ENCODE measurements at regions not wholly inside any gene's neighbourhood (a gene's known extent, or its start where the extent isn't known, plus 50 kb on each side); places are given as distances from the start of the nearest gene placed in this dataset.

DNA sequence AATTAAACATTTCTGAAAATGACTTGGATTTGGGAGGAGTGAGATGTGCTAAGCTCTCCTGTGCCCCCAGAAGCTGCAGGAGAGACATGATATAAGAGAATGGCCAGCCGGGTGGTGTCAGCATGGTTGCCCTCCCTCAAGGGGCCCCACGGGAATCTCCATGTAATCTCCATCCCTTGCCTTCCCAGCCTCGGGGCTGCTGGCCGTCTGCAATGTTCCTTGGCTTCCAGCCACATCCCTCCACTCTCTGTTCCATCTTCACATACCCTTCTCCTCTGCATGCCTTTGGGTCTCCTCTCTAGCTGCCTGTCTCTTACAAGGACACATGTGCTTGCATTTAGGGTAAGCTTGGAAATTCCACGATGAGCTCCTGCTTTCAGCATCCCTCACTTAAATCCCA lies 172.0 kb downstream of the TSHZ3 start:
- ChIA-PET CTCF (ENCODE audit: unreplicated experiment) (no interaction called here), POLR2A (no interaction called here)
- Histone ChIP-seq H3K4me1 (ENCODE audit: insufficient read depth, low read length, poor library complexity, severe bottlenecking) (no peaks in the 10 kb centered on the region), H3K4me2 (ENCODE audit: low read length) (no peak overlapping the region), H2AFZ (ENCODE audit: low read length) (no peak overlapping the region), H3K9me2 (ENCODE audit: insufficient read depth, low read length) (no peaks in the 10 kb centered on the region), H3K4me3 (ENCODE audit: low read depth, low read length, poor library complexity, severe bottlenecking) (no peak overlapping the region), H3K79me2 (ENCODE audit: insufficient read depth, low read depth, low read length) (no peaks in the 10 kb centered on the region), H3K36me3 (ENCODE audit: insufficient read depth, low read length) (no peaks in the 10 kb centered on the region), H4K20me1 (ENCODE audit: insufficient read depth, low read length) (no peaks in the 10 kb centered on the region), H3K27ac (ENCODE audit: low read depth, low read length, poor library complexity, severe bottlenecking) (no peak overlapping the region), H3K9me3 (ENCODE audit: low read length) (no peaks in the 10 kb centered on the region)
- no peak for DNase-seq (ENCODE audit: low spot score)
- no TSS peak for BruUV-seq (replicated peaks)
- intact Hi-C loops (cut with micrococcal nuclease; ENCODE audit: unreplicated experiment) = no loop called here
- TF ChIP-seq CTCF (conservative IDR thresholded peaks at IDR 0.05; ENCODE audit: low read length) (no peak), EZH2phosphoT487 (IDR thresholded peaks at IDR 0.05; ENCODE audit: borderline replicate concordance, low read depth, low read length) (no peak)

DNA sequence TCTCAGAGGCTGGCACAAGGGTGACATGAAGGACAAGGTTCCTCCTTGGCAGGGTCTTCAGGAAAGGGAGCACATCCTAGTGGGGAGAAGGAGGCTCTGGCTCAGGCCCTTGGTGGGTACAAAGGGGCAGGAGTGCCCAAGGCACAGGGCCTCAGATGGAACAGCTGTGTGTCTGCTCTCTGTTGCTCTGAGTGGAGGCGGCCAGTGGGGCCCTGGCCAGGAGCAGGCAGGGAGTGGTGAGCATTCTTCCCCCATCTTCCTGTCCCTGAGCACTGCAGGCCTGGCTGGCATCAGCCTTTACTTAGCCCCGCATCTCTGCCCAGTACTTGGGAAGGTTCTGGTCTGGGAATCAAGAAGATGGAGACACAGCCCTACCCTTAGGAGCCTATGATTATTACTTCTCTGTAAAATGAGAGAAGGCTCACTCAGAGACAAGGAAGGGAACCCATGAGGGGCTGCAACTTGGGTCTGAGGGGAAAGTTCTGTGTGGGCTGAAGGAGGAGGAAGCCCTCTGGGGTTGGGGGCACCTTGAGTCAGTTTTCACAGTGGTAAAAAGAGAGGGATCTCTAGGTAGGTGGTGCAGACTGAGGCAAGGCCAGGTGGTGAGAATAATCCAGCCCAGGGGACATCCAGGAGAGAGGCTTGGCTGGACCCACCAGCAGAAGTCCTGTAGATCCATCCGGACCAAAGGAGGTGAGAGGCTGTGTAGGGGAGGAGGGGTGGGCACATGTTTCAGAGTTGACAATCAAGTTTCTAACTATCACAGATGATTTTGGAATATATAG lies 173.5 kb downstream of the TSHZ3 start:
- intact Hi-C loops (cut with micrococcal nuclease; ENCODE audit: unreplicated experiment) = no loop called here
- POLR2A ChIA-PET = no interaction called here
- Histone ChIP-seq H3K4me1 (ENCODE audit: insufficient read depth, low read length, poor library complexity, severe bottlenecking) (no peaks in the 10 kb centered on the region), H4K20me1 (ENCODE audit: insufficient read depth, low read length) (no peaks in the 10 kb centered on the region), H3K4me2 (ENCODE audit: low read length) (no peak overlapping the region), H3K4me3 (ENCODE audit: low read depth, low read length, poor library complexity, severe bottlenecking) (no peak overlapping the region), H2AFZ (ENCODE audit: low read length) (no peak overlapping the region), H3K79me2 (ENCODE audit: insufficient read depth, low read depth, low read length) (no peaks in the 10 kb centered on the region), H3K27ac (ENCODE audit: low read depth, low read length, poor library complexity, severe bottlenecking) (no peak overlapping the region), H3K9me3 (ENCODE audit: low read length) (no peaks in the 10 kb centered on the region), H3K36me3 (ENCODE audit: insufficient read depth, low read length) (no peaks in the 10 kb centered on the region), H3K9me2 (ENCODE audit: insufficient read depth, low read length) (no peaks in the 10 kb centered on the region)
- no peak for TF ChIP-seq CTCF (conservative IDR thresholded peaks at IDR 0.05; ENCODE audit: low read length)
- no peak for TF ChIP-seq EZH2phosphoT487 (IDR thresholded peaks at IDR 0.05; ENCODE audit: borderline replicate concordance, low read depth, low read length)
- CTCF ChIA-PET (ENCODE audit: unreplicated experiment) = no interaction called here
- BruUV-seq (replicated peaks) = no TSS peak
- DNase-seq (ENCODE audit: low spot score) = no peak

DNA sequence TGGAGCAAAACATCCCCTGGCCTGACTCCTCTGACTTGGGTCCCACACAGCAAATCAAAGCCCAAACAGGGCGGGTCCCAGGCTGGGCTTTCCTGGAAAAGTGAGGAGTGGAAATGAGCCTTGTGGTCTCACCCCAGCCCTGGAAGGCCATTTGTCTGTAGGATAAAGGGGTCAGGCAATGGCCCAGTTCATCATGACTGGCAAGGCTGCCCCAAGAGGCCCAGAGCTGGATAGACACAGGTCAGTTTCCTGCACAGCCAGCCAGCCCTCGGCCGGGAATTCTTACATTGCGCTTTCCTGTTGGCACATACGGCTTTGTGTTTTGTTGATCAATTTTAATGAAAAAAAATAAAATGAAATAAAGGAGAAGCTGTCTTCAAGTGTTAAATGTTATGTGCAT lies 174.3 kb downstream of the TSHZ3 start:
- intact Hi-C loops (cut with micrococcal nuclease; ENCODE audit: unreplicated experiment) = no loop called here
- no peaks in the 10 kb centered on the region for H3K9me3 ChIP-seq (ENCODE audit: low read length)
- H3K9me2 ChIP-seq (ENCODE audit: insufficient read depth, low read length) = no peaks in the 10 kb centered on the region
- H3K27ac ChIP-seq (ENCODE audit: low read depth, low read length, poor library complexity, severe bottlenecking) = no peak overlapping the region
- no peak overlapping the region for H3K4me3 ChIP-seq (ENCODE audit: low read depth, low read length, poor library complexity, severe bottlenecking)
- ChIA-PET CTCF (ENCODE audit: unreplicated experiment) (no interaction called here), POLR2A (no interaction called here)
- no peak for TF ChIP-seq CTCF (conservative IDR thresholded peaks at IDR 0.05; ENCODE audit: low read length)
- H4K20me1 ChIP-seq (ENCODE audit: insufficient read depth, low read length) = no peaks in the 10 kb centered on the region
- DNase-seq (ENCODE audit: low spot score) = no peak
- H3K79me2 ChIP-seq (ENCODE audit: insufficient read depth, low read depth, low read length) = no peaks in the 10 kb centered on the region
- no peak overlapping the region for H3K4me2 ChIP-seq (ENCODE audit: low read length)
- H3K4me1 ChIP-seq (ENCODE audit: insufficient read depth, low read length, poor library complexity, severe bottlenecking) = no peaks in the 10 kb centered on the region
- no peak overlapping the region for H2AFZ ChIP-seq (ENCODE audit: low read length)
- H3K36me3 ChIP-seq (ENCODE audit: insufficient read depth, low read length) = no peaks in the 10 kb centered on the region
- no TSS peak for BruUV-seq (replicated peaks)
